ENCODE measurements at regions not wholly inside any gene's neighbourhood (a gene's known extent, or its start where the extent isn't known, plus 50 kb on each side); places are given as distances from the start of the nearest gene placed in this dataset.

DNA sequence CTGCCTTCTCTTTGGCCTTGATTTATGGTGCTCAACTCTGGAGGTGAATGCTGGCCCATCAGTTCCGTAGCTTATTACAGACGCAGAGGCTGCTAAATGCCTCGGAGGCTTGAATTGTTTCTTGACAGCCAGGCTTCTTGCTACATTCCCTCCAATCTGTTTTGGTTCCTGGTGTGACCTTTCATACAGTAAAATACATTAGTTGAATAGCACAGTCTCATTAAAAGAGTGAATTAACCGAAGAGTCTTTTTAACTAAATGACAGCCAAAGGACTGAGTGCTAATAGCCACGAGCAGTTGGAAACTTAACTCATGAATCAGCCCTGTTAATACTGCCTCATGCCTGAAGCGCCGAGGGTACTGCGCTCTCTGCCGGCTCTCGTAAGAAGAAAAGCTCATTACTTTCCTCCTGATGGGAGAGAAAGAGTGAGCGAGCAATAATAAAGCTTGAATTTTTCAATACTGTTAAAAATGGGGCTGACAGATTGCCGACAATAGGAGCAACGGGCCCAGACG, 236.4 kb upstream of the GPR26 start:
- TF ChIP-seq POLR2A (IDR thresholded peaks at IDR 0.05) (no peak), POLR2AphosphoS5 (IDR thresholded peaks at IDR 0.05) (no peak)
- TF ChIP-seq, protein P1, sequence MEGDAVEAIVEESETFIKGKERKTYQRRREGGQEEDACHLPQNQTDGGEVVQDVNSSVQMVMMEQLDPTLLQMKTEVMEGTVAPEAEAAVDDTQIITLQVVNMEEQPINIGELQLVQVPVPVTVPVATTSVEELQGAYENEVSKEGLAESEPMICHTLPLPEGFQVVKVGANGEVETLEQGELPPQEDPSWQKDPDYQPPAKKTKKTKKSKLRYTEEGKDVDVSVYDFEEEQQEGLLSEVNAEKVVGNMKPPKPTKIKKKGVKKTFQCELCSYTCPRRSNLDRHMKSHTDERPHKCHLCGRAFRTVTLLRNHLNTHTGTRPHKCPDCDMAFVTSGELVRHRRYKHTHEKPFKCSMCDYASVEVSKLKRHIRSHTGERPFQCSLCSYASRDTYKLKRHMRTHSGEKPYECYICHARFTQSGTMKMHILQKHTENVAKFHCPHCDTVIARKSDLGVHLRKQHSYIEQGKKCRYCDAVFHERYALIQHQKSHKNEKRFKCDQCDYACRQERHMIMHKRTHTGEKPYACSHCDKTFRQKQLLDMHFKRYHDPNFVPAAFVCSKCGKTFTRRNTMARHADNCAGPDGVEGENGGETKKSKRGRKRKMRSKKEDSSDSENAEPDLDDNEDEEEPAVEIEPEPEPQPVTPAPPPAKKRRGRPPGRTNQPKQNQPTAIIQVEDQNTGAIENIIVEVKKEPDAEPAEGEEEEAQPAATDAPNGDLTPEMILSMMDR (IDR thresholded peaks at IDR 0.05): no peak

Data from stomach (tissue), 4 donors.